ENCODE measurements at regions not wholly inside any gene's neighbourhood (a gene's known extent, or its start where the extent isn't known, plus 50 kb on each side); places are given as distances from the start of the nearest gene placed in this dataset.

DNA sequence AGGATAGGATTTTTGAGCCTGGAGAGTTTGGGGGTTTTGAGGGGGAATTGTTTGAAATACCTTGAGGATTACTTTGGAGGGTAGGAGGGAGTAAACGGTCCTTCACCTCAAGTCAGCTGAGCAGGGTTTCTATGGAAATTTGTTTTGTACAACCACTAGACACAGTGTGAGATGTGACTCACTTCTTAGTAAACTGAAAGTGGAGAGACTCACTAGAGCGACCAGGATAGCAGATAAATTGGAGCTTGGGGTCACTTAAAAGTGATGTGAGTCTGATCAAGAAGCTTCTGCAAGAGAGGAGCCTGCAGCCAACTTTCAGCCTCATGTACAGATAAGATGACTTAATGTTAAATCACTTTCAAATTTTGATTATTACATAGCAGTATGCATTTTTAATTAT, 1945.9 kb upstream of the NUDT12 start:
- TF ChIP-seq, protein P1, sequence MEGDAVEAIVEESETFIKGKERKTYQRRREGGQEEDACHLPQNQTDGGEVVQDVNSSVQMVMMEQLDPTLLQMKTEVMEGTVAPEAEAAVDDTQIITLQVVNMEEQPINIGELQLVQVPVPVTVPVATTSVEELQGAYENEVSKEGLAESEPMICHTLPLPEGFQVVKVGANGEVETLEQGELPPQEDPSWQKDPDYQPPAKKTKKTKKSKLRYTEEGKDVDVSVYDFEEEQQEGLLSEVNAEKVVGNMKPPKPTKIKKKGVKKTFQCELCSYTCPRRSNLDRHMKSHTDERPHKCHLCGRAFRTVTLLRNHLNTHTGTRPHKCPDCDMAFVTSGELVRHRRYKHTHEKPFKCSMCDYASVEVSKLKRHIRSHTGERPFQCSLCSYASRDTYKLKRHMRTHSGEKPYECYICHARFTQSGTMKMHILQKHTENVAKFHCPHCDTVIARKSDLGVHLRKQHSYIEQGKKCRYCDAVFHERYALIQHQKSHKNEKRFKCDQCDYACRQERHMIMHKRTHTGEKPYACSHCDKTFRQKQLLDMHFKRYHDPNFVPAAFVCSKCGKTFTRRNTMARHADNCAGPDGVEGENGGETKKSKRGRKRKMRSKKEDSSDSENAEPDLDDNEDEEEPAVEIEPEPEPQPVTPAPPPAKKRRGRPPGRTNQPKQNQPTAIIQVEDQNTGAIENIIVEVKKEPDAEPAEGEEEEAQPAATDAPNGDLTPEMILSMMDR (IDR thresholded peaks at IDR 0.05; ENCODE audit: extremely low read depth in 1 of 2, insufficient read depth in 1 of 2, low read depth in 1 of 2, low read length in 2 of 2): no peak
- TF ChIP-seq, protein P2, sequence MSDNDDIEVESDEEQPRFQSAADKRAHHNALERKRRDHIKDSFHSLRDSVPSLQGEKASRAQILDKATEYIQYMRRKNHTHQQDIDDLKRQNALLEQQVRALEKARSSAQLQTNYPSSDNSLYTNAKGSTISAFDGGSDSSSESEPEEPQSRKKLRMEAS (IDR thresholded peaks at IDR 0.05; ENCODE audit: insufficient read depth, insufficient read length): no peak
- TF ChIP-seq POLR2A (IDR thresholded peaks at IDR 0.05; ENCODE audit: low read depth, low read length): no peak

All from endothelial cell of umbilical vein (primary cell).